A673 (cell line): ENCODE measurements at regions not wholly inside any gene's neighbourhood (a gene's known extent, or its start where the extent isn't known, plus 50 kb on each side); places are given as distances from the start of the nearest gene placed in this dataset.

ENCODE experiments used
- BruUV-seq: library from RNA; stranded (reverse); fragments of 400-500 nt; replicated peaks from 2 replicates; lab custom pipeline; 2021; lab: Mats Ljungman, UMichigan
- CTCF ChIA-PET: fragments of 300-600 bp; sonication (Branson Sonifier 250); formaldehyde crosslinking; loops from one replicate; lab custom pipeline; 2022; ENCODE audit warnings: antibody characterized with exemption; lab: Charles Lee
- POLR2A ChIA-PET: fragments of 300-600 bp; sonication (Branson Sonifier 250); formaldehyde crosslinking; loops from one replicate; lab custom pipeline; 2022; ENCODE audit warnings: antibody characterized with exemption; ENCODE audit not compliant: low non-redundant PET; lab: Charles Lee
- DNase-seq: peaks from one replicate; pipeline ENCODE4 v3.0.0-alpha.2; 2015; ENCODE audit warnings: low spot score
- H3K27ac ChIP-seq: fragments of 200-600 bp; sonication (generic); 2 replicates; pipeline ENCODE4 v1.5.1; 2016; ENCODE audit warnings: mixed run types, low read depth, mild to moderate bottlenecking, mixed read lengths, antibody characterized with exemption, low read length; ENCODE audit not compliant: poor library complexity, severe bottlenecking
- H3K27me3 ChIP-seq: fragments of 200-600 bp; sonication (generic); replicated peaks from 2 replicates; pipeline ENCODE4 v1.6.1; 2017; ENCODE audit warnings: mixed run types, low read depth, mild to moderate bottlenecking, mixed read lengths, antibody characterized with exemption, low read length; ENCODE audit not compliant: insufficient read depth, poor library complexity
- H3K36me3 ChIP-seq: fragments of 200-600 bp; sonication (generic); 2 replicates; pipeline ENCODE4 v1.6.1; 2016; ENCODE audit warnings: mixed run types, mild to moderate bottlenecking, mixed read lengths, antibody characterized with exemption, low read length; ENCODE audit not compliant: insufficient read depth, poor library complexity, severe bottlenecking
- H3K4me1 ChIP-seq: fragments of 200-600 bp; sonication (generic); 2 replicates; pipeline ENCODE4 v1.6.1; 2017; ENCODE audit warnings: mixed run types, mild to moderate bottlenecking, mixed read lengths, antibody characterized with exemption, low read length; ENCODE audit not compliant: insufficient read depth, poor library complexity, severe bottlenecking
- H3K4me3 ChIP-seq: fragments of 200-600 bp; sonication (generic); 2 replicates; pipeline ENCODE4 v1.5.1; 2016; ENCODE audit warnings: low read depth, mixed run types, mild to moderate bottlenecking, mixed read lengths, low read length; ENCODE audit not compliant: poor library complexity, severe bottlenecking
- H3K9me3 ChIP-seq: fragments of 200-600 bp; sonication (generic); 2 replicates; pipeline ENCODE4 v1.6.1; 2016; ENCODE audit warnings: mixed run types, low read depth, mild to moderate bottlenecking, mixed read lengths, antibody characterized with exemption, low read length; ENCODE audit not compliant: poor library complexity, severe bottlenecking
- EZH2 ChIP-seq: fragments of 200-600 bp; sonication (generic); IDR thresholded peaks from 2 replicates; pipeline ENCODE4 v1.6.1; 2017; ENCODE audit warnings: borderline replicate concordance, low read depth, mild to moderate bottlenecking, mixed read lengths, antibody characterized with exemption, low read length; ENCODE audit not compliant: poor library complexity, severe bottlenecking
- intact Hi-C: fragments of 100-400 bp; cut with micrococcal nuclease; formaldehyde crosslinking; loops from one replicate; pipeline ENCODE4 v1.10.0; 2022; ENCODE audit not compliant: unreplicated experiment
- TF ChIP-seq, protein P1 (sequence below): fragments of 300-800, 200-600 bp; sonication (generic); conservative IDR thresholded peaks from 2 replicates; pipeline ENCODE4 v1.5.1; 2017; ENCODE audit warnings: low read depth, mild to moderate bottlenecking, antibody characterized with exemption, low read length, moderate library complexity, mixed read lengths

DNA sequence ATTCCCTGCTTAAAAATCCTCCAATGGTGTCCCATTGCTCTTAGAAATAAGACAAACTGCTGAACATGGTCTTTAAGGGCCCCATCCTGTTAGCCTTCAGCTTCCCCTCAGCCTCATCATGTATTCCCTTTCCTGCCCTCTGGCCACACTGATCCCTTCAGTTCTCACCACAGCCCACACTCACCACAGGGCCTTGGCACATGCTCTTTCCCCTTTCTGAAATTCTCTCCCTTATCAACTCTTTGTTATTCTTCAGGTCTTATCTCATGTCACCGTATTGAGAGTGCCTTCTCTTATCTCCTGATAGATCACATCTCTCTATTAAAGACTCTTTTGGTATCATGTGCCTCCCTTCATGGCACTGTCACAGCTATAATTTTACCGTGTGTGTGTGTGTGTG is 167.8 kb upstream of the MPPED2 start:
- H3K27ac ChIP-seq, result peak overlapping the region; percentile 4
- no TSS peak for BruUV-seq
- intact Hi-C loops, result no loop called here
- DNase-seq, result no peak
- no peaks in the 10 kb centered on the region for H3K9me3 ChIP-seq
- ChIA-PET POLR2A (interaction anchor here (0.5 to 0.6 kb wide), 2 partner anchors 21 to 105 kb away, joined by 3 read pairs; no protein-coding TSS in a partner anchor), CTCF (no interaction called here)
- no peak for TF ChIP-seq EZH2
- TF ChIP-seq, protein P1, sequence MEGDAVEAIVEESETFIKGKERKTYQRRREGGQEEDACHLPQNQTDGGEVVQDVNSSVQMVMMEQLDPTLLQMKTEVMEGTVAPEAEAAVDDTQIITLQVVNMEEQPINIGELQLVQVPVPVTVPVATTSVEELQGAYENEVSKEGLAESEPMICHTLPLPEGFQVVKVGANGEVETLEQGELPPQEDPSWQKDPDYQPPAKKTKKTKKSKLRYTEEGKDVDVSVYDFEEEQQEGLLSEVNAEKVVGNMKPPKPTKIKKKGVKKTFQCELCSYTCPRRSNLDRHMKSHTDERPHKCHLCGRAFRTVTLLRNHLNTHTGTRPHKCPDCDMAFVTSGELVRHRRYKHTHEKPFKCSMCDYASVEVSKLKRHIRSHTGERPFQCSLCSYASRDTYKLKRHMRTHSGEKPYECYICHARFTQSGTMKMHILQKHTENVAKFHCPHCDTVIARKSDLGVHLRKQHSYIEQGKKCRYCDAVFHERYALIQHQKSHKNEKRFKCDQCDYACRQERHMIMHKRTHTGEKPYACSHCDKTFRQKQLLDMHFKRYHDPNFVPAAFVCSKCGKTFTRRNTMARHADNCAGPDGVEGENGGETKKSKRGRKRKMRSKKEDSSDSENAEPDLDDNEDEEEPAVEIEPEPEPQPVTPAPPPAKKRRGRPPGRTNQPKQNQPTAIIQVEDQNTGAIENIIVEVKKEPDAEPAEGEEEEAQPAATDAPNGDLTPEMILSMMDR, result no peak
- no peaks in the 10 kb centered on the region for H3K27me3 ChIP-seq
- no peaks in the 10 kb centered on the region for H3K36me3 ChIP-seq
- H3K4me1 ChIP-seq, result peaks cover 56% of the 10 kb centered on the region
- no peak overlapping the region for H3K4me3 ChIP-seq

DNA sequence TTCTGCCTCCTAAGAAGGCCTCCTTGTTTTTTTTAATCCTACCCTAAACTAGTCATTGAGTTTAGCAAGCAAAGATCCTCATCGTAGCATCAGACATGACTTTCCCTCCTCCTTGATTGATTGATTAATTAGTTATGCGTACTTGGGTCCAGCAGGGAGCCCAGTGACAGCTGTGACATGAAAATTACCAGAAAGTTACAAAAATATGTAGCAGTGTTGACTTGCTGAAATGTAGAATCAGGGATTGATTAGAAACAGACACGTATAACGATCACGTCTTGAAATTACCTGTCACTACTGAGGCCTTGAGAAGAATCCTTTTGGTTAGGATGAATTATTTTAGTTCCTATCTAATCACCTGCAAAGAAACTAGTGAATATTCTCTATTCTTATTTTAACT is 167.4 kb upstream of the MPPED2 start:
- Histone ChIP-seq H3K27me3 (no peaks in the 10 kb centered on the region), H3K27ac (no peak overlapping the region), H3K4me3 (no peak overlapping the region), H3K36me3 (no peaks in the 10 kb centered on the region), H3K9me3 (peaks cover under 1% of the 10 kb centered on the region), H3K4me1 (peaks cover 58% of the 10 kb centered on the region)
- BruUV-seq, result no TSS peak
- CTCF ChIA-PET, result no interaction called here
- POLR2A ChIA-PET, result interaction anchor here (0.5 kb wide), 1 partner anchor 21 kb away, joined by 3 read pairs; no protein-coding TSS in a partner anchor
- DNase-seq, result no peak
- intact Hi-C loops, result no loop called here
- TF ChIP-seq, protein P1, result no peak
- TF ChIP-seq EZH2, result no peak

DNA sequence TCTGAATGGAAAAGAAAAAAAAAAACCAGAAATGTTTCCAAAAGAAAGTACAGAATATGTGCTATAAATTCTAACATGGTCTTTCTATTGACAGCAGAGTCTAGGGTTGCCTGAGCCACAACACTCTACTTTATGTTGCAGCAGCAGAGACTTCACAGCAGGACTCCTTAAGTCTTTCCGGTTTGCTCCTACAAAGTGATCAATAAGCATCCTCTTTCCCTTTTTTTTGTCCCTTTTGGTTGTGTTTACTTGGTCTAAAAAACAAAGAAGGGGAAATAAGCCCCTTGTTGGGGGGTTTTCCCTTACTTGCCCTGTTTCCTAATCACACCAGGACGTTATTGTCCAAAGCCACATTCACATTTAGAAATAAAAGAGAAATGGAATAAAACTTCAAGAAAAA is 163.1 kb upstream of the MPPED2 start:
- no TSS peak for BruUV-seq
- TF ChIP-seq EZH2, result no peak
- TF ChIP-seq, protein P1, result no peak
- peaks cover 8% of the 10 kb centered on the region for H3K9me3 ChIP-seq
- H3K4me1 ChIP-seq, result peaks cover 50% of the 10 kb centered on the region
- H3K4me3 ChIP-seq, result no peak overlapping the region
- intact Hi-C loops, result loop anchor here (1.0 to 5.0 kb wide), 3 partner anchors 66 to 402 kb away; no protein-coding TSS in a partner anchor
- ChIA-PET POLR2A (interaction anchor here (0.7 kb wide), 1 partner anchor 130 kb away, joined by 5 read pairs; no protein-coding TSS in a partner anchor), CTCF (no interaction called here)
- H3K27ac ChIP-seq, result peak overlapping the region; percentile 73
- H3K36me3 ChIP-seq, result no peaks in the 10 kb centered on the region
- H3K27me3 ChIP-seq, result no peaks in the 10 kb centered on the region
- peak; percentile 100 for DNase-seq
